ENCODE measurements at regions not wholly inside any gene's neighbourhood (a gene's known extent, or its start where the extent isn't known, plus 50 kb on each side); places are given as distances from the start of the nearest gene placed in this dataset.

DNA sequence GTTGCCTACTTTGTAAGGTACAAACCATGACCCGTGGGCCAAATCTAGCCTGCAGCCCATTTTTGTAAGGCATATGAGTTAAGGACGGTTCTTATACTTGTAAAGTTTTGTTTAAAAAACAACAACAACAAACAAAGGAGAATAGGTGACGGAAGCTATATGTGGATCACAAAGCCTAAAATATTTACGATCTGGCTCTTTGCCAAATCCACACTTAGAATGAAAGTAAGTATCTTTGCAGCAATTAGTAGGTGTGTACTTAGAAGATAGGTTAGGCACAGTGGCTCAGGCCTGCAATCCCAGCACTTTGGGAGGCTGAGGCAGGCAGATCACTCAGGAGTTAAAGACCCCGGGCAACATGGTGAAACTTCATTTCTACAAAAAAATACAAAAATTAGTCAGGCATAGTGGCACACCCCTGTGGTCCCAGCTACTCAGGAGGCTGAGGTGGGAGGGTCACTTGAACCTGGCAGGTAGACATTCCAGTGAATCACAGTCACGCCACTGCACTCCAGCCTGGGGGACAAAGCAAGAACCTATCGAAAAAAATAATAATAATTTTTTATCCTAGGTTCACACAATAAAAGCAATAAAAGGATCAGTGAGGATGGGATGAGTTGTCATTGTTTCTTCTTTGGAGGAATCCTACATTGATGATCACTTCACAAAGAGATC lies 57.8 kb upstream of the CTAGE1 start:
- TF ChIP-seq, protein P1, sequence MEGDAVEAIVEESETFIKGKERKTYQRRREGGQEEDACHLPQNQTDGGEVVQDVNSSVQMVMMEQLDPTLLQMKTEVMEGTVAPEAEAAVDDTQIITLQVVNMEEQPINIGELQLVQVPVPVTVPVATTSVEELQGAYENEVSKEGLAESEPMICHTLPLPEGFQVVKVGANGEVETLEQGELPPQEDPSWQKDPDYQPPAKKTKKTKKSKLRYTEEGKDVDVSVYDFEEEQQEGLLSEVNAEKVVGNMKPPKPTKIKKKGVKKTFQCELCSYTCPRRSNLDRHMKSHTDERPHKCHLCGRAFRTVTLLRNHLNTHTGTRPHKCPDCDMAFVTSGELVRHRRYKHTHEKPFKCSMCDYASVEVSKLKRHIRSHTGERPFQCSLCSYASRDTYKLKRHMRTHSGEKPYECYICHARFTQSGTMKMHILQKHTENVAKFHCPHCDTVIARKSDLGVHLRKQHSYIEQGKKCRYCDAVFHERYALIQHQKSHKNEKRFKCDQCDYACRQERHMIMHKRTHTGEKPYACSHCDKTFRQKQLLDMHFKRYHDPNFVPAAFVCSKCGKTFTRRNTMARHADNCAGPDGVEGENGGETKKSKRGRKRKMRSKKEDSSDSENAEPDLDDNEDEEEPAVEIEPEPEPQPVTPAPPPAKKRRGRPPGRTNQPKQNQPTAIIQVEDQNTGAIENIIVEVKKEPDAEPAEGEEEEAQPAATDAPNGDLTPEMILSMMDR (IDR thresholded peaks at IDR 0.05), result no peak
- no peak for TF ChIP-seq POLR2A (IDR thresholded peaks at IDR 0.05)

Measured in body of pancreas (tissue), 4 donors.